C4-2B (cell line): ENCODE measurements at regions not wholly inside any gene's neighbourhood (a gene's known extent, or its start where the extent isn't known, plus 50 kb on each side); places are given as distances from the start of the nearest gene placed in this dataset.

Experiments
- H3K27ac ChIP-seq: fragments of 450-650 bp; 2 replicates; pipeline ENCODE4 v1.5.1; 2017
- ZFX ChIP-seq: fragments of 450-650 bp; IDR thresholded peaks from 2 replicates; pipeline ENCODE4 v1.6.1; 2017
- TF ChIP-seq, protein P1 (sequence below): fragments of 450-650 bp; conservative IDR thresholded peaks from 2 replicates; pipeline ENCODE4 v1.5.1; 2017; ENCODE audit warnings: mild to moderate bottlenecking

DNA sequence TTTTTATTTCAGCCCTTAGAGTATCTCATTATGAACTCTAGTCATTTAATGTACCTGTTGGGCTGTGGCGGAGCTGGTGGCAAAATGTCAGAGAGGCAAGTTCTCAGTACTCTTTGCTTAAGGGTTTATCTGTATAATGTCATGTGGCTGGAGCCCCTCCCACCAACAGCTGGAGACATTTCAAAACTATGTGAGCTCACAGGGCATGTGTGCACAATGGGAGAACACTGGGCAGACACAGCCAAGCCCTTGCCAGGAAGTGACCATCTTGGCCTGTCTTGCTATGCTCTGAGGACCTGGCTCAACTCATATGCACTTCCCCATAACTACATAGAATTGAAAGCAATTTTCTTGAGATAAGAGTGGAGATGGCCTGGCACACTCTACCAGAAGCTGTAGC, 296.4 kb downstream of the PTPRU start:
- no peak overlapping the region for H3K27ac ChIP-seq
- TF ChIP-seq ZFX = no peak
- TF ChIP-seq, protein P1, sequence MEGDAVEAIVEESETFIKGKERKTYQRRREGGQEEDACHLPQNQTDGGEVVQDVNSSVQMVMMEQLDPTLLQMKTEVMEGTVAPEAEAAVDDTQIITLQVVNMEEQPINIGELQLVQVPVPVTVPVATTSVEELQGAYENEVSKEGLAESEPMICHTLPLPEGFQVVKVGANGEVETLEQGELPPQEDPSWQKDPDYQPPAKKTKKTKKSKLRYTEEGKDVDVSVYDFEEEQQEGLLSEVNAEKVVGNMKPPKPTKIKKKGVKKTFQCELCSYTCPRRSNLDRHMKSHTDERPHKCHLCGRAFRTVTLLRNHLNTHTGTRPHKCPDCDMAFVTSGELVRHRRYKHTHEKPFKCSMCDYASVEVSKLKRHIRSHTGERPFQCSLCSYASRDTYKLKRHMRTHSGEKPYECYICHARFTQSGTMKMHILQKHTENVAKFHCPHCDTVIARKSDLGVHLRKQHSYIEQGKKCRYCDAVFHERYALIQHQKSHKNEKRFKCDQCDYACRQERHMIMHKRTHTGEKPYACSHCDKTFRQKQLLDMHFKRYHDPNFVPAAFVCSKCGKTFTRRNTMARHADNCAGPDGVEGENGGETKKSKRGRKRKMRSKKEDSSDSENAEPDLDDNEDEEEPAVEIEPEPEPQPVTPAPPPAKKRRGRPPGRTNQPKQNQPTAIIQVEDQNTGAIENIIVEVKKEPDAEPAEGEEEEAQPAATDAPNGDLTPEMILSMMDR = no peak

DNA sequence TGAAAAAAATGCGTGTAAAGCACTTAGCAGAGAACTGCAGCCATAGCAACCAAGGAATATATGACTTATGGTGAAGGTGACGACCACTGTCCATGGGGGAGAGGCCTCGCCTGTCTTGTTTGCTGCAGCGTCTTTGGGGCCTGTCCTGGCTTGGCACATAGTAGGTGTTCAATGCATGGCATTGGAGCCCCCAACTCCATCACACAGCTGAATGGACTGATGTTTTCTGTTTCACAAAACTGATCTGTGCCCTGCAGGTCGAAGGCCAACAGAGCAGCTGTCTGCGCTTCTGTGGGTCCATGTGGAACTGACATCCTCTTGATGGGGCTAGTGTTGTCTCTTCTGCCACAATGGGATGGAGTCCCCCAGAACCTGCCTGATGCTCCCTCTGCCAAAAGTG, 296.0 kb downstream of the PTPRU start:
- no peak for TF ChIP-seq ZFX
- TF ChIP-seq, protein P1 = no peak
- no peak overlapping the region for H3K27ac ChIP-seq

DNA sequence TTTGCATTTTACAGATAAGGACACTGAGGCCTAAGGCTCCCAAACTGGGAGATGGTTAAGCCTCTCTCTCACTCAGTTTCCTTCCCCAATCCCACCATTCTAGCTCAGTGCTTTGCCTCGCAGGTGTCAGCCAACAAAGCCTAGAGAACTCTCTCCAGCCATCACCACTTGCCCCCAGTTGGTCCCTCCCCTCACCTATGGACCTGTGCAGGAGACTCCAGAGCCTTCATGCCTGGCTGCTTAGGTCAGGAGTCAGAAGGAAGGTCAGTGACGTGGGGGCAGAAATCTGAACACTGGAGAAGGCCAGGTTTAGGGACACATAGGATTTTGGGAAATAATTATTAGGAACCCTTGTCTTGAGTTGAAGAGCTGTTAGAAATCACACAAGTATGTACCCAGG, 295.3 kb downstream of the PTPRU start:
- H3K27ac ChIP-seq = no peak overlapping the region
- no peak for TF ChIP-seq ZFX
- TF ChIP-seq, protein P1 = no peak

DNA sequence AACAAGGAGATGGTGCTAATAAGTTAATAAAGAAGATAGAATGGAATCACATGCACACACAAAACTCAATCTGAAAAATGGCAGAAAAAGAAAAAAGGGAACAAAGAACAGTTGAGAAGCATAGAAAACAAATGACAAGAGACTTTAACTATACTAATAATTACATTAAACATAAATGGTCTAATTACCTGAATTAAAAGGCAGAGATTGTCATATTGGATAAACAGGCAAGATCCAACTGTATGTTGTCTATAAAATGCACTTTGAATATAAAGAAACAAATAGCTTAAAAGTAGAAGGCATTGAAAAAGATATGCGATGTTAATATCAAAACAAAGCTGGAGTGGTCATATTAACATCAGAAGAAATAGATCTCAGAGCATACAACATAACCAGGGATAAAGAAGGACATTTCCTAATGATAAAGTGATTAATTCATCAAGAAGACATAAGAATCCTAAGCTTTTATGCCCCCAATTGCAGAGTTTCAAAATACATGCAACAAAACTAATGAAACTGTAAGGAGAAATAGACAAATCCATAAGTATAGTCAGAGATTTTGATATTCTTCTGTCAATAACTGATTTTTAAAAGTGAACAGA, 293.5 kb downstream of the PTPRU start:
- TF ChIP-seq ZFX = no peak
- TF ChIP-seq, protein P1 = no peak
- no peak overlapping the region for H3K27ac ChIP-seq

DNA sequence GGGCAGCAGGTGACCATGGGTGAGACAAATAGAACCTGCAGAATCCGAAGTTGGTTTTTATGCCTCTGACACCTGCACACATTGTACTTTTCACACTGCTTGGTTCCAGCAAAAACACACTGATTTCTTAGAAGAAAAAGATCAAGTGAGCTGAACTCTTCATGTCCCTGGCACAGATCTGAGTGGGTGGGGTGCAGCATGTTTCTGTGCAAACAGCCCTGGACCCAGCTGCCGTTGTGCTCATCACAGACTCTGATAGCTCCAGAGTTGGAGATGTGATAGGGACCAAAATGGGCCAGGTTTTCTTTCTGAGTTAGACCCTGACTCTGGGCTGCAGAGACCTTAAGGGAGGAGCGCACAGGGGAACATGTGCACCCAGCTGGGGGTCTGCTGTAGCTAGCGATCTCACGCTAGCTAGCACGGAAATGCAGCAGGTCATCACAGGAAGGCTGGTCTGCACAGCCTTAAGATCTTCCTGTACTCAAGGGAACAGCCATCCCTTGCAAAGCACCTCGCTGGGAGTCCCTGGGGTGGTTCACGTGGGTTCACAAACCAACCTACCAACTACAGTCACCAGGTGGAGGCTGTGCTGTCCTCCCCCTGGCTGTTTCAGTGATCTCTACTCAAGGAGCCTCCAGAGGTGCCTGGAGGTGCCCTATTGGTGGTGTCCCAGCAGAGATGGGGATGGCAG, 291.1 kb downstream of the PTPRU start:
- TF ChIP-seq, protein P1 = no peak
- TF ChIP-seq ZFX = no peak
- H3K27ac ChIP-seq = no peak overlapping the region

DNA sequence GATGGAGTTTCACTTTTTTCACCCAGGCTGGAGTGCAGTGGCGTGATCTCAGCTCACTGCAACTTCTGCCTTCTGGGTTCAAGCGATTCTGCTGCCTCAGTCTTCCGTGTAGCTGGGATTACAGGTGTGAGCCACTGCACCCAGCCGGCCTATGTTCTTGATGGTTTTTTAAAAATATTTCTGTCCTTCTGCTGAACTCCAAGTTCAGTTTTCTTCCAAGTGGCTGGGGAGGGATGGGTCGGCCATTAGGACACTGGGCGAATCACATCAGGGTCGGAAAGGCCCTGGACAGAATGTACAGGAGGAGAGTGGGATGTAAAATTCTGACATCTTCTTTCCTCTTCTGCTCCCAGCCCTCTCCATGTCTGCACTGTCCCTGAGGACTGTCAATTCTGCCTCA, 289.6 kb downstream of the PTPRU start:
- TF ChIP-seq ZFX = no peak
- TF ChIP-seq, protein P1 = no peak
- no peak overlapping the region for H3K27ac ChIP-seq

DNA sequence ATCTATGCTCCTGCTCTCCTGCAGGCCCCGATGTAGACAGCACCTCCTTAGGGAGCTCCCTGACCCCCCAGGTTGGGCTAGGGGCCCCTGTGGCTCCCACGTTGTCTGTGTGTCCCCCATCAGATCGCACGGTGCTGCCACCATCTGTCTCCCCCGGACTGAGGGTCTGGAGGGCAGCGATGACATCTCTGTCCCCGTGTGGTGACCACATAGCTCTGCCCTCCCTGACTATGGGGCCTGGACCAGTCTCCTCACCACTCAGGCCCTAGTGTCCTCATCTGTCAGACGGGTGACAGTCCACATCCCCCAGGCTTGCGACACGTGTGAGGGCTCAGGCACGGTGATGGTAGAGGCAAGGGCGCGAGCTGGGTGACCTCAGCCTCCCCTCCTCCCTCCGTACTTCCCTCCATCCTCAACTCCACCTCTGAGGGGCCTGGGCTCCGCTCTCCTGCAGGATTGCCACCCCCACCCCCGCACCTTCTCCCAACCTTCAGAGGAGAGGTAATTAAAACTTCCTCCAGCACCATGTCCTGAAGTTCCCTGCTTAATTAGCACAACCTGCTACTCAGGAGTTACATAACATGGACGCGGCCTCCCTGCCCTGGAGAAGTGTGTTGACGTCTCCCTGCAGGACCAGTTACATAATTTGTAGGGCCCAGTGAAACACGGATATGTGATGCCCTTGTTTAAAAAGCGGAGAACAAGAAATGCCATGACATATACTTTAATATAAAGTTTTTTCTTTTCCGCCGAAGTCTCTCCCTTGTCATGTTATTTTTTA, 288.2 kb downstream of the PTPRU start:
- TF ChIP-seq, protein P1 = no peak
- no peak for TF ChIP-seq ZFX
- H3K27ac ChIP-seq = no peak overlapping the region
